ENCODE measurements at regions not wholly inside any gene's neighbourhood (a gene's known extent, or its start where the extent isn't known, plus 50 kb on each side); places are given as distances from the start of the nearest gene placed in this dataset.

DNA sequence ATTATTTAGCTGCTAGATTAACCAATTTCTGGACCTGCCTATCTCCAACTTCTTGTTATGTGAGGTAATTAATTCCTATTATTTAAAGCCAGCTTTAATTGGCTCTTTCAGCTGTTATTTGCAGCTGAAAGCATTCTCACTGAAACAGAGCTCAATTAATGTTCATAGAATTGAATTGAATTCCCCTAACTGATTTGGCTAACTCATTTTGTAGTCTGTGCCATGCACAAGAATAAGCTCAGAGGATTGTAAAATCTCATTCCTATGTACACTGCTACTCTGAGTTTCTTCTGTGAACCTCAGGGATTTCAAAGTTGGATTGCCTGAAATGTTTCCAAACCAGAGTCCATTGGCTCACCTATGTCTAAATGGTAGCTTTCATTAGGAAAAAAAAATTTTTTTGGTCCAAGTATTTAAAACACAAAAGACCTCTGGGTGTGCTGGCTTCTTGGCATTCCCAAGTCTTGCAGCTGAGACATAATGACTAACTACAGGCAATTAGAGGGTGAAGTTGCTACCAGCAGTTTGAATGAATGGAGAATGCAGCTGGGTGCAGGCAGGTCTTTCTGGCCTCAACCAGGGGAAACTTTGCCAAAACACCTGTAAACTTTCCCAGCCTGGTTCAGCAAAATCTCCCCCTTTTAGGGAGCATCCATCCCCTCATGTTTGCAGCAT is 134.3 kb downstream of the EDEM1 start:
- TF ChIP-seq POLR2A (IDR thresholded peaks at IDR 0.05), result no peak
- TF ChIP-seq, protein P1, sequence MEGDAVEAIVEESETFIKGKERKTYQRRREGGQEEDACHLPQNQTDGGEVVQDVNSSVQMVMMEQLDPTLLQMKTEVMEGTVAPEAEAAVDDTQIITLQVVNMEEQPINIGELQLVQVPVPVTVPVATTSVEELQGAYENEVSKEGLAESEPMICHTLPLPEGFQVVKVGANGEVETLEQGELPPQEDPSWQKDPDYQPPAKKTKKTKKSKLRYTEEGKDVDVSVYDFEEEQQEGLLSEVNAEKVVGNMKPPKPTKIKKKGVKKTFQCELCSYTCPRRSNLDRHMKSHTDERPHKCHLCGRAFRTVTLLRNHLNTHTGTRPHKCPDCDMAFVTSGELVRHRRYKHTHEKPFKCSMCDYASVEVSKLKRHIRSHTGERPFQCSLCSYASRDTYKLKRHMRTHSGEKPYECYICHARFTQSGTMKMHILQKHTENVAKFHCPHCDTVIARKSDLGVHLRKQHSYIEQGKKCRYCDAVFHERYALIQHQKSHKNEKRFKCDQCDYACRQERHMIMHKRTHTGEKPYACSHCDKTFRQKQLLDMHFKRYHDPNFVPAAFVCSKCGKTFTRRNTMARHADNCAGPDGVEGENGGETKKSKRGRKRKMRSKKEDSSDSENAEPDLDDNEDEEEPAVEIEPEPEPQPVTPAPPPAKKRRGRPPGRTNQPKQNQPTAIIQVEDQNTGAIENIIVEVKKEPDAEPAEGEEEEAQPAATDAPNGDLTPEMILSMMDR (IDR thresholded peaks at IDR 0.05), result no peak

Measured in Peyer's patch (tissue), 4 donors.